Caco-2 (cell line): ENCODE measurements at regions not wholly inside any gene's neighbourhood (a gene's known extent, or its start where the extent isn't known, plus 50 kb on each side); places are given as distances from the start of the nearest gene placed in this dataset.

ENCODE experiments used
- BruUV-seq: library from RNA; stranded (reverse); fragments of 400-500 nt; replicated peaks from 2 replicates; lab custom pipeline; 2021; lab: Mats Ljungman, UMichigan
- CTCF ChIA-PET: fragments of 300-600 bp; sonication (Branson Sonifier 250); formaldehyde crosslinking; loops from one replicate; lab custom pipeline; 2022; ENCODE audit warnings: antibody characterized with exemption; lab: Charles Lee
- POLR2A ChIA-PET: fragments of 300-600 bp; sonication (Branson Sonifier 250); formaldehyde crosslinking; loops from one replicate; lab custom pipeline; 2022; ENCODE audit warnings: antibody characterized with exemption; lab: Charles Lee
- DNase-seq, 2 experiments: peaks; one replicate each; pipeline versions ENCODE4 v3.0.0 to v3.0.0-alpha.2; 2020 to 2022
- H3K27me3 ChIP-seq: replicated peaks from 2 replicates; pipeline ENCODE4 v1.6.0; 2011; ENCODE audit warnings: low read length; ENCODE audit not compliant: control insufficient read depth, insufficient read depth
- H3K36me3 ChIP-seq: 2 replicates; pipeline ENCODE4 v1.5.1; 2011; ENCODE audit warnings: low read length; ENCODE audit not compliant: control insufficient read depth, insufficient read depth
- H3K4me1 ChIP-seq: fragments of 250-450 bp; sonication (Bioruptor Pico); 2 replicates; pipeline ENCODE4 v1.5.1; 2020; ENCODE audit warnings: mild to moderate bottlenecking
- H3K4me3 ChIP-seq: 2 replicates; pipeline ENCODE4 v1.5.1; 2011; ENCODE audit warnings: low read depth, mild to moderate bottlenecking, control low read depth, low read length
- H3K9me3 ChIP-seq: fragments of 250-450 bp; sonication (Bioruptor Pico); 2 replicates; pipeline ENCODE4 v1.5.1; 2020; ENCODE audit warnings: mild to moderate bottlenecking, moderate library complexity
- H3K27ac Mint-ChIP-seq: one replicate; pipeline ENCODE4 v1.8.0; 2022; ENCODE audit warnings: mixed read lengths; ENCODE audit not compliant: unreplicated experiment
- H3K27me3 Mint-ChIP-seq: one replicate; pipeline ENCODE4 v1.8.0; 2022; ENCODE audit warnings: mixed read lengths; ENCODE audit not compliant: insufficient read depth, unreplicated experiment
- H3K36me3 Mint-ChIP-seq: one replicate; pipeline ENCODE4 v1.8.0; 2022; ENCODE audit warnings: mild to moderate bottlenecking, mixed read lengths; ENCODE audit not compliant: insufficient read depth, unreplicated experiment
- H3K4me1 Mint-ChIP-seq: one replicate; pipeline ENCODE4 v1.8.0; 2022; ENCODE audit warnings: low read depth, mixed read lengths; ENCODE audit not compliant: unreplicated experiment
- H3K4me3 Mint-ChIP-seq: one replicate; pipeline ENCODE4 v1.8.0; 2022; ENCODE audit warnings: mild to moderate bottlenecking, moderate library complexity, mixed read lengths; ENCODE audit not compliant: unreplicated experiment
- H3K9me3 Mint-ChIP-seq: one replicate; pipeline ENCODE4 v1.8.0; 2022; ENCODE audit warnings: mixed read lengths; ENCODE audit not compliant: unreplicated experiment
- CTCF ChIP-seq, 2 experiments: fragments of 200-600 bp in 1 of 2; IDR thresholded peaks; 1 replicate in 1 of 2; 2 replicates in 1 of 2; pipeline versions ENCODE4 v1.5.1 to v1.8.0; 2011 to 2022; ENCODE audit warnings: antibody characterized with exemption in 1 of 2, control low read depth in 1 of 2, inconsistent platforms in 1 of 2, low read depth in 1 of 2, low read length in 1 of 2, mild to moderate bottlenecking in 1 of 2, moderate library complexity in 1 of 2; ENCODE audit not compliant: insufficient read depth in 1 of 2, severe bottlenecking in 1 of 2, unreplicated experiment in 1 of 2
- intact Hi-C: fragments of 100-400 bp; cut with micrococcal nuclease; formaldehyde crosslinking; loops from one replicate; pipeline ENCODE4 v1.10.0; 2022; ENCODE audit not compliant: unreplicated experiment

- H3K36me3 ChIP-seq: no peaks in the 10 kb centered on the region
- Mint-ChIP-seq H3K36me3 (no peaks in the 10 kb centered on the region), H3K4me1 (peaks cover 25% of the 10 kb centered on the region), H3K4me3 (no peak overlapping the region), H3K27me3 (no peaks in the 10 kb centered on the region), H3K9me3 (no peaks in the 10 kb centered on the region), H3K27ac (peak overlapping the region; percentile 35)
- H3K27me3 ChIP-seq: no peaks in the 10 kb centered on the region
- TF ChIP-seq CTCF (IDR thresholded peaks at IDR 0.05; ENCODE audit: insufficient read depth in 1 of 2, low read depth in 1 of 2, low read length in 1 of 2, severe bottlenecking in 1 of 2, unreplicated experiment in 1 of 2): no peak
- H3K4me3 ChIP-seq: no peak overlapping the region
- intact Hi-C loops: no loop called here
- H3K4me1 ChIP-seq: peaks cover 35% of the 10 kb centered on the region
- no peak for DNase-seq
- no peaks in the 10 kb centered on the region for H3K9me3 ChIP-seq
- no TSS peak for BruUV-seq
- ChIA-PET CTCF (no interaction called here), POLR2A (no interaction called here)
These were observed 87.6 kb upstream of the EGLN3 start for GRCh38 chr14:34038358-34039057.

GRCh38 chr14:34036319-34036766, 85.5 kb upstream of the EGLN3 start:
- CTCF ChIA-PET: no interaction called here
- no peak for TF ChIP-seq CTCF (IDR thresholded peaks at IDR 0.05; ENCODE audit: insufficient read depth in 1 of 2, low read depth in 1 of 2, low read length in 1 of 2, severe bottlenecking in 1 of 2, unreplicated experiment in 1 of 2)
- Histone ChIP-seq H3K4me3 (no peak overlapping the region), H3K27me3 (no peaks in the 10 kb centered on the region), H3K36me3 (no peaks in the 10 kb centered on the region), H3K4me1 (peaks cover 30% of the 10 kb centered on the region), H3K9me3 (no peaks in the 10 kb centered on the region)
- H3K27me3 Mint-ChIP-seq: no peaks in the 10 kb centered on the region
- intact Hi-C loops: no loop called here
- POLR2A ChIA-PET: no interaction called here
- no peaks in the 10 kb centered on the region for H3K36me3 Mint-ChIP-seq
- H3K9me3 Mint-ChIP-seq: no peaks in the 10 kb centered on the region
- no peak for DNase-seq
- H3K4me1 Mint-ChIP-seq: peaks cover 24% of the 10 kb centered on the region
- H3K4me3 Mint-ChIP-seq: no peak overlapping the region
- no peak overlapping the region for H3K27ac Mint-ChIP-seq
- no TSS peak for BruUV-seq

- CTCF ChIA-PET: no interaction called here
- no peaks in the 10 kb centered on the region for H3K36me3 ChIP-seq
- H3K4me1 ChIP-seq: peaks cover 30% of the 10 kb centered on the region
- TF ChIP-seq CTCF (IDR thresholded peaks at IDR 0.05; ENCODE audit: insufficient read depth in 1 of 2, low read depth in 1 of 2, low read length in 1 of 2, severe bottlenecking in 1 of 2, unreplicated experiment in 1 of 2): no peak
- H3K4me3 ChIP-seq: no peak overlapping the region
- Mint-ChIP-seq H3K9me3 (no peaks in the 10 kb centered on the region), H3K4me3 (no peak overlapping the region), H3K27ac (no peak overlapping the region), H3K36me3 (no peaks in the 10 kb centered on the region), H3K27me3 (no peaks in the 10 kb centered on the region), H3K4me1 (peaks cover 24% of the 10 kb centered on the region)
- DNase-seq: no peak
- BruUV-seq: no TSS peak
- intact Hi-C loops: no loop called here
- H3K27me3 ChIP-seq: no peaks in the 10 kb centered on the region
- POLR2A ChIA-PET: no interaction called here
- H3K9me3 ChIP-seq: no peaks in the 10 kb centered on the region
These were observed 85.0 kb upstream of the EGLN3 start for GRCh38 chr14:34035934-34036250.
